Peyer's patch (tissue), 4 donors: ENCODE measurements at regions not wholly inside any gene's neighbourhood (a gene's known extent, or its start where the extent isn't known, plus 50 kb on each side); places are given as distances from the start of the nearest gene placed in this dataset.

Source experiments
- CTCF ChIP-seq, 6 experiments: fragments of 450-650 bp in 4 of 6; fragments of 200-600 bp in 2 of 6; sonication (generic) in 1 of 6; IDR thresholded peaks; one replicate each; pipeline ENCODE4 v1.5.1; 2017 to 2019; ENCODE audit warnings: antibody characterized with exemption in 6 of 6, mild to moderate bottlenecking in 3 of 6, moderate library complexity in 1 of 6
- POLR2A ChIP-seq, 2 donors: fragments of 450-650 bp; IDR thresholded peaks; one replicate each; pipeline ENCODE4 v1.5.1; 2017; ENCODE audit warnings: antibody characterized with exemption in 2 of 2, mild to moderate bottlenecking in 2 of 2, moderate library complexity in 2 of 2

GRCh38 chr1:4071653-4072052, 171.6 kb upstream of the C1orf174 start:
- TF ChIP-seq POLR2A (IDR thresholded peaks at IDR 0.05) (no peak), CTCF (IDR thresholded peaks at IDR 0.05) (no peak)
